ENCODE measurements at regions not wholly inside any gene's neighbourhood (a gene's known extent, or its start where the extent isn't known, plus 50 kb on each side); places are given as distances from the start of the nearest gene placed in this dataset.

GRCh38 chr21:35238119-35238518, 189.0 kb upstream of the RUNX1 start:
- no peak overlapping the region for H3K4me2 ChIP-seq (ENCODE audit: low read length)
- H3F3A ChIP-seq (ENCODE audit: control insufficient read depth, insufficient read depth) = no peaks in the 10 kb centered on the region; the same call in 1 of the 2 replicates
- peaks cover 18% of the 10 kb centered on the region for H3K4me1 ChIP-seq (ENCODE audit: control insufficient read depth, low read length)
- H3K9me2 ChIP-seq (replicated peaks; ENCODE audit: control insufficient read depth, low read length) = no peaks in the 10 kb centered on the region
- no peaks in the 10 kb centered on the region for H3K27me3 ChIP-seq (ENCODE audit: control insufficient read depth, low read length)
- H3K79me2 ChIP-seq (ENCODE audit: control insufficient read depth, low read length) = no peaks in the 10 kb centered on the region
- peaks cover 14% of the 10 kb centered on the region for H3K9me3 ChIP-seq (ENCODE audit: control insufficient read depth, insufficient read depth, low read length)
- no peaks in the 10 kb centered on the region for H3K36me3 ChIP-seq (ENCODE audit: control insufficient read depth, low read length)
- no peak overlapping the region for H3K27ac ChIP-seq (ENCODE audit: low read depth, low read length)
- no peak overlapping the region for H3K4me3 ChIP-seq (ENCODE audit: low read length)
- no peaks in the 10 kb centered on the region for H4K20me1 ChIP-seq (ENCODE audit: control insufficient read depth, insufficient read depth, low read depth, low read length)
- TF ChIP-seq CTCF (IDR thresholded peaks at IDR 0.05; ENCODE audit: low read depth, low read length, poor library complexity, severe bottlenecking) (no peak), EZH2phosphoT487 (IDR thresholded peaks at IDR 0.05; ENCODE audit: borderline replicate concordance, low read length) (no peak)

GRCh38 chr21:35237287-35237686, 188.2 kb upstream of the RUNX1 start:
- Histone ChIP-seq H3K27ac (ENCODE audit: low read depth, low read length) (no peak overlapping the region), H4K20me1 (ENCODE audit: control insufficient read depth, insufficient read depth, low read depth, low read length) (no peaks in the 10 kb centered on the region), H3K79me2 (ENCODE audit: control insufficient read depth, low read length) (no peaks in the 10 kb centered on the region), H3K4me2 (ENCODE audit: low read length) (no peak overlapping the region), H3K9me3 (ENCODE audit: control insufficient read depth, insufficient read depth, low read length) (peaks cover 14% of the 10 kb centered on the region), H3K27me3 (ENCODE audit: control insufficient read depth, low read length) (no peaks in the 10 kb centered on the region), H3K4me1 (ENCODE audit: control insufficient read depth, low read length) (peaks cover 18% of the 10 kb centered on the region), H3K4me3 (ENCODE audit: low read length) (no peak overlapping the region), H3F3A (ENCODE audit: control insufficient read depth, insufficient read depth) (no peaks in the 10 kb centered on the region; the same call in 1 of the 2 replicates), H3K36me3 (ENCODE audit: control insufficient read depth, low read length) (no peaks in the 10 kb centered on the region), H3K9me2 (replicated peaks; ENCODE audit: control insufficient read depth, low read length) (no peaks in the 10 kb centered on the region)
- TF ChIP-seq CTCF (IDR thresholded peaks at IDR 0.05; ENCODE audit: low read depth, low read length, poor library complexity, severe bottlenecking) = no peak
- no peak for TF ChIP-seq EZH2phosphoT487 (IDR thresholded peaks at IDR 0.05; ENCODE audit: borderline replicate concordance, low read length)

GRCh38 chr21:35236090-35236489, 187.0 kb upstream of the RUNX1 start:
- Histone ChIP-seq H3K9me2 (replicated peaks; ENCODE audit: control insufficient read depth, low read length) (no peaks in the 10 kb centered on the region), H3K4me1 (ENCODE audit: control insufficient read depth, low read length) (peaks cover 25% of the 10 kb centered on the region), H3K9me3 (ENCODE audit: control insufficient read depth, insufficient read depth, low read length) (peaks cover 14% of the 10 kb centered on the region), H3K4me3 (ENCODE audit: low read length) (no peak overlapping the region), H3K4me2 (ENCODE audit: low read length) (no peak overlapping the region), H3K27me3 (ENCODE audit: control insufficient read depth, low read length) (no peaks in the 10 kb centered on the region), H3K79me2 (ENCODE audit: control insufficient read depth, low read length) (no peaks in the 10 kb centered on the region), H3K27ac (ENCODE audit: low read depth, low read length) (no peak overlapping the region), H3F3A (ENCODE audit: control insufficient read depth, insufficient read depth) (peaks cover 1% of the 10 kb centered on the region), H3K36me3 (ENCODE audit: control insufficient read depth, low read length) (no peaks in the 10 kb centered on the region), H4K20me1 (ENCODE audit: control insufficient read depth, insufficient read depth, low read depth, low read length) (no peaks in the 10 kb centered on the region)
- TF ChIP-seq EZH2phosphoT487 (IDR thresholded peaks at IDR 0.05; ENCODE audit: borderline replicate concordance, low read length) (no peak), CTCF (IDR thresholded peaks at IDR 0.05; ENCODE audit: low read depth, low read length, poor library complexity, severe bottlenecking) (no peak)

All from DOHH2 (cell line).